AG04449 (cell line): ENCODE measurements at regions not wholly inside any gene's neighbourhood (a gene's known extent, or its start where the extent isn't known, plus 50 kb on each side); places are given as distances from the start of the nearest gene placed in this dataset.
"Not testable (repeated sequence)": the region's sequence is repeated elsewhere in the genome, so short reads cannot be mapped to it uniquely, and the experiment has no call there.

Experiments used
- CTCF ChIA-PET: fragments of 350-600 bp; formaldehyde crosslinking; extraction: SDS; loops from one replicate; lab custom pipeline; 2021; ENCODE audit warnings: antibody characterized with exemption; lab: Yijun Ruan, JAX
- POLR2A ChIA-PET: fragments of 400-600, 350-600 bp; formaldehyde crosslinking; extraction: SDS; loops from one replicate; lab custom pipeline; 2020; ENCODE audit warnings: antibody characterized with exemption, inconsistent platforms; lab: Yijun Ruan, JAX
- DNase-seq: peaks from one replicate; pipeline ENCODE4 v3.0.0-alpha.2; 2010; ENCODE audit warnings: low read depth, low spot score
- H3K4me3 ChIP-seq: 2 replicates; pipeline ENCODE4 v1.5.1; 2011; ENCODE audit warnings: low read depth, mild to moderate bottlenecking, control low read depth, low read length
- TF ChIP-seq, protein P1 (sequence below): IDR thresholded peaks from one replicate; pipeline ENCODE4 v1.5.1; 2011; ENCODE audit warnings: mild to moderate bottlenecking, moderate library complexity, low read length, control low read depth, inconsistent platforms; ENCODE audit not compliant: insufficient read depth; ENCODE audit errors: missing control alignments

DNA sequence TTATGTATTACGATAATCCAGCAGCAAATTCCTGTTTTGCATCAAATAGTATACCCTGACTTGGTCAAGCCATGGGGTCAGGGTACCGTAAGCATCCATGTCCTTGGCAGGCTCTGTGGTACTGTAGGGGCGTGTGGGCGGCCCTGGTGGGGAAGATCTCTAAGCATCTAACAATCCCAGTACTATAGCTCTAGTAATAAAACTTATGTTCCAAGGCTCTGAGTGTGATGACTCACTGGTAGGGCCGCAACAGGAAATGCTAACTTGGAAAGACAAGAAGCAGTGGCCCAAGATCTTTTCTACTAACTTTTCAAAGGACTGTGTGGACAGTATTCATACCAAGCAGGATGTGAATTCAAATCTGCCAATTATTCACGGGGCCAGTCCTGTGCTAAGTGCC lies 63.8 kb downstream of the CLEC18A start:
- DNase-seq, H3K4me3 ChIP-seq, POLR2A ChIA-PET: not testable (repeated sequence)
- CTCF ChIA-PET = interaction anchor here (0.9 kb wide), 1 partner anchor 219 kb away, joined by 5 read pairs; no protein-coding TSS in a partner anchor

GRCh38 chr16:70016751-70017150 lies 65.6 kb downstream of the CLEC18A start:
- DNase-seq, H3K4me3 ChIP-seq, POLR2A ChIA-PET, CTCF ChIA-PET: not testable (repeated sequence)

GRCh38 chr16:70018254-70018653 lies 67.1 kb downstream of the CLEC18A start:
- no peak overlapping the region for H3K4me3 ChIP-seq
- POLR2A ChIA-PET = no interaction called here
- TF ChIP-seq, protein P1, sequence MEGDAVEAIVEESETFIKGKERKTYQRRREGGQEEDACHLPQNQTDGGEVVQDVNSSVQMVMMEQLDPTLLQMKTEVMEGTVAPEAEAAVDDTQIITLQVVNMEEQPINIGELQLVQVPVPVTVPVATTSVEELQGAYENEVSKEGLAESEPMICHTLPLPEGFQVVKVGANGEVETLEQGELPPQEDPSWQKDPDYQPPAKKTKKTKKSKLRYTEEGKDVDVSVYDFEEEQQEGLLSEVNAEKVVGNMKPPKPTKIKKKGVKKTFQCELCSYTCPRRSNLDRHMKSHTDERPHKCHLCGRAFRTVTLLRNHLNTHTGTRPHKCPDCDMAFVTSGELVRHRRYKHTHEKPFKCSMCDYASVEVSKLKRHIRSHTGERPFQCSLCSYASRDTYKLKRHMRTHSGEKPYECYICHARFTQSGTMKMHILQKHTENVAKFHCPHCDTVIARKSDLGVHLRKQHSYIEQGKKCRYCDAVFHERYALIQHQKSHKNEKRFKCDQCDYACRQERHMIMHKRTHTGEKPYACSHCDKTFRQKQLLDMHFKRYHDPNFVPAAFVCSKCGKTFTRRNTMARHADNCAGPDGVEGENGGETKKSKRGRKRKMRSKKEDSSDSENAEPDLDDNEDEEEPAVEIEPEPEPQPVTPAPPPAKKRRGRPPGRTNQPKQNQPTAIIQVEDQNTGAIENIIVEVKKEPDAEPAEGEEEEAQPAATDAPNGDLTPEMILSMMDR = no peak
- DNase-seq = no peak
- CTCF ChIA-PET = no interaction called here

GRCh38 chr16:70023207-70023606 lies 72.1 kb downstream of the CLEC18A start:
- CTCF ChIA-PET, POLR2A ChIA-PET, H3K4me3 ChIP-seq, DNase-seq: not testable (repeated sequence)

DNA sequence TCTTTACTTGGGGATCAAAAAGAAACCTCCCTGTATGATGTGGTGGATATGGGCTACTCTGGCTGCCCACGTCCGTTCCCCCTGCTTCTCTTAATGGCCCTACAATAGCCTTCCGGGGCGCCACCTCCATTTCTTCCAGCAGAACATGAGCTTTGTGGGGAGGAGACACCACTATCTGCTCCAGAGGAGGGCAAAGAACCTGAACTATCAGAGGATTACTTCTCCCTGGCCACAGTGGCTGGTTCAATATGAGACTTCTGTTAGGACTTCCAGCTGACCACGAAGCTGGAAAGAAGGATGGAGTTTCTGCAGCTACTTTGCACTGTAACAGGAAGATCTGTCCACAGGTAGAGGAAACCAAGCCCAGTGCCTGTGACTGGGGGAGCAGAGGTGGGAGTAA lies 72.8 kb downstream of the CLEC18A start:
- H3K4me3 ChIP-seq, DNase-seq, POLR2A ChIA-PET, CTCF ChIA-PET: not testable (repeated sequence)

GRCh38 chr16:70026165-70026854 lies 75.2 kb downstream of the CLEC18A start:
- H3K4me3 ChIP-seq, POLR2A ChIA-PET, CTCF ChIA-PET, DNase-seq: not testable (repeated sequence)

DNA sequence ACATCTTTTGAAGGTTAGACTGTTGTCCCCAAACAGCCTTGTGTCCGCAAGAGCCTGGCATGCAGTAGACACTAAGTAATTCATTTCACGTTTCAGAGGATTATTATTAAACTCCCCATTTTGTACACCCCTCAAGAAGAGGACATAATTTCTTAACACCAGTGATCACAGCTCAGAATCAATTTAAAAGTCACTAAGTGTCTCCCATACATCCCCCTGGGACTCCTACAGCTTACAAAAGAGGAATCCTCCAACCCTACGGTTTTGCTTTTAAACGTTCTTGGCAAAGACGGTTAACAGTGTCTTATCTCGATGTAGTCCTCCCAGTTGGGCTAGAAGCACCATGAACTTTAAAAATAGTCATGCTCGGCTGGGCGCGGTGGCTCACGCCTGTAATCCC lies 81.2 kb upstream of the PDPR start:
- H3K4me3 ChIP-seq, POLR2A ChIA-PET, CTCF ChIA-PET, DNase-seq: not testable (repeated sequence)

GRCh38 chr16:70037913-70038312 lies 76.2 kb upstream of the PDPR start:
- CTCF ChIA-PET, POLR2A ChIA-PET, DNase-seq: not testable (repeated sequence)

GRCh38 chr16:70040554-70040953 lies 73.6 kb upstream of the PDPR start:
- POLR2A ChIA-PET, CTCF ChIA-PET, DNase-seq, H3K4me3 ChIP-seq: not testable (repeated sequence)

More at GRCh38 chr16:70037913-70038312, 76.2 kb upstream of the PDPR start:
- H3K4me3 ChIP-seq = not testable (repeated sequence)

- DNase-seq, CTCF ChIA-PET, H3K4me3 ChIP-seq, POLR2A ChIA-PET: not testable (repeated sequence)
Measured at GRCh38 chr16:70043538-70044067, 70.5 kb upstream of the PDPR start.

DNA sequence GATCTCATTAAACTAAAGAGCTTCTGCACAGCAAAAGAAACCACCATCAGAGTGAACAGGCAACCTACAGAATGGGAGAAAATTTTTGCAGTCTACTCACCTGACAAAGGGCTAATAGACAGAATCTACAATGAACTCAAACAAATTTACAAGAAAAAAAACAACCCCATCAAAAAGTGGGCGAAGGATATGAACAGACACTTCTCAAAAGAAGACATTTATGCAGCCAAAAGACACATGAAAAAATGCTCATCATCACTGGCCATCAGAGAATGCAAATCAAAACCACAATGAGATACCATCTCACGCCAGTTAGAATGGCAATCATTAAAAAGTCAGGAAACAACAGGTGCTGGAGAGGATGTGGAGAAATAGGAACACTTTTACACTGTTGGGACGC lies 67.6 kb upstream of the PDPR start:
- H3K4me3 ChIP-seq, POLR2A ChIA-PET, CTCF ChIA-PET, DNase-seq: not testable (repeated sequence)

- POLR2A ChIA-PET, H3K4me3 ChIP-seq, DNase-seq, CTCF ChIA-PET: not testable (repeated sequence)
Measured at GRCh38 chr16:70048083-70048482, 66.0 kb upstream of the PDPR start.

GRCh38 chr16:70058056-70058455 lies 56.1 kb upstream of the PDPR start:
- CTCF ChIA-PET, DNase-seq, H3K4me3 ChIP-seq, POLR2A ChIA-PET: not testable (repeated sequence)

DNA sequence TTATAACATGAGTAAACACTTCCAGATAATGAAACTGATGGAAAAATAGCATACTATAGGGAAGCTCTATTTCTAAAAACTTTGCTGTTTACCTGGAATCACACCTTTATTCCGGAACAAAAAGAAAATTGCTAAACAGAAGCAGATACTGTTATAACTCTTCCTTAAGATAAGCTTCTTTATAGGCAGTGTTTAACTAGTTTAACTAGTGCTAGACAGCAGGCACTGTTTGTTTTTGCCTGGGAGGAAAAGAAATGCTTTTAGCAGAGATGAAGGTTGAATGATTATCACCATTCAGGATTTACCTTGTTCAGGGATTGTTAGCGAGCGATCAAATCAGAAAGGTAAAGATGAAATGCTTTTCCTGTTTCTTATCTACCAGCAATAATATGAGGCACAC lies 54.7 kb upstream of the PDPR start:
- POLR2A ChIA-PET, DNase-seq, H3K4me3 ChIP-seq, CTCF ChIA-PET: not testable (repeated sequence)

- POLR2A ChIA-PET, H3K4me3 ChIP-seq, CTCF ChIA-PET, DNase-seq: not testable (repeated sequence)
Measured at GRCh38 chr16:70060521-70061027, 53.6 kb upstream of the PDPR start.

DNA sequence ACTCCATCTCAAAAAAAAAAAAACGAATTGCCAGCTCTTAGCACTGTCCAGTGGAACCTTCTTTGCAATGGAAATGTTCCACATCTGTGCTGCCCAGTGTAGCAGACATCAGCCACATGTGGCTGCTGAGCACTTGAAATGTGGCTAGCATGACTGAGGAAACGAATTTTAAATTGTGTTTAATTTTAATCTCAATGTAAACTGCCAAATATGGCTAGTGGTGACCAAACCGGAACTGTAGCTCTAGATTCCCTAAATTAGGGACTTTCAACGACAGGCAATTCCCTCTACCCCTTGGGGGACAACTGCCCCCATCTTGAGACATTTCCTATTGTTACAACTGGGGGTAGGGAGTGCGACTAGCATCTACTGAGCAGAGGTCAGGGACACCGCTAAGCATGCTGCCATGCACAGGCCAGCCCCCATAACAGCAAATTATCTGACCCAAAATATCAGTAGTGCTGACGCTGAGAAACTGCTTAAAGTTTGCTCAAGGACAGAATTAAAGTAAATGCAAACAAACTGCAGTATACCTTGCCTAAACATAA lies 52.4 kb upstream of the PDPR start:
- POLR2A ChIA-PET, CTCF ChIA-PET, H3K4me3 ChIP-seq, DNase-seq: not testable (repeated sequence)
